RPMI7951 (cell line): ENCODE measurements at regions not wholly inside any gene's neighbourhood (a gene's known extent, or its start where the extent isn't known, plus 50 kb on each side); places are given as distances from the start of the nearest gene placed in this dataset.

Experiments used
- DNase-seq: peaks from one replicate; pipeline ENCODE4 v3.0.0-alpha.2; 2012; ENCODE audit warnings: low read depth

GRCh38 chr15:68524753-68525584 lies 53.8 kb upstream of the CORO2B start:
- DNase-seq = peak; percentile 67

- no peak for DNase-seq
These were observed 53.0 kb upstream of the CORO2B start for GRCh38 chr15:68525815-68526214.

GRCh38 chr15:68526269-68526668 lies 52.5 kb upstream of the CORO2B start:
- DNase-seq = peak; percentile 85

- no peak for DNase-seq
These were observed 52.0 kb upstream of the CORO2B start for GRCh38 chr15:68526784-68527183.

GRCh38 chr15:68528626-68529290 lies 50.0 kb upstream of the CORO2B start:
- DNase-seq = peak; percentile 80
